ENCODE measurements at regions not wholly inside any gene's neighbourhood (a gene's known extent, or its start where the extent isn't known, plus 50 kb on each side); places are given as distances from the start of the nearest gene placed in this dataset.
A peak's percentile ranks its signal among the peaks of the same experiment; 100 is the strongest.

GRCh38 chr1:212188599-212189351 is 96.4 kb upstream of the PPP2R5A start:
- ChIA-PET POLR2A (no interaction called here), CTCF (ENCODE audit: low intra/inter-chr PET ratio) (no interaction called here)
- Histone ChIP-seq H3K9ac (ENCODE audit: insufficient read depth in 1 of 2, low read depth in 2 of 2, low read length in 2 of 2) (peak overlapping the region in 1 of 2 experiments; percentile 54; a peak in 1 of 4 replicates), H4K20me1 (replicated peaks; ENCODE audit: control insufficient read depth, insufficient read depth, low read length) (no peaks in the 10 kb centered on the region), H3K27ac (ENCODE audit: extremely low read depth, low read depth, low read length) (no peak overlapping the region), H3K9me3 (replicated peaks; ENCODE audit: control insufficient read depth, insufficient read depth, low read depth, low read length) (no peaks in the 10 kb centered on the region), H3K4me3 (no peak overlapping the region), H3K79me2 (ENCODE audit: control insufficient read depth, insufficient read depth, low read length) (no peaks in the 10 kb centered on the region), H3K36me3 (ENCODE audit: control insufficient read depth, insufficient read depth, low read length) (no peaks in the 10 kb centered on the region), H3K9me1 (ENCODE audit: control insufficient read depth, insufficient read depth, low read length) (no peaks in the 10 kb centered on the region), H3K27me3 (ENCODE audit: control insufficient read depth in 2 of 2, insufficient read depth in 2 of 2, low read length in 2 of 2) (no peaks in the 10 kb centered on the region), H3K4me2 (ENCODE audit: insufficient read depth, low read length) (no peak overlapping the region), H3K4me1 (replicated peaks in 1 of 2; ENCODE audit: control insufficient read depth in 2 of 2, insufficient read depth in 2 of 2, low read length in 2 of 2) (peaks cover 0 to 8% of the 10 kb centered on the region in 2 experiments; a peak in 1 of 5 replicates), H2AFZ (ENCODE audit: low read depth, low read length) (no peak overlapping the region)
- TF ChIP-seq, protein P1, sequence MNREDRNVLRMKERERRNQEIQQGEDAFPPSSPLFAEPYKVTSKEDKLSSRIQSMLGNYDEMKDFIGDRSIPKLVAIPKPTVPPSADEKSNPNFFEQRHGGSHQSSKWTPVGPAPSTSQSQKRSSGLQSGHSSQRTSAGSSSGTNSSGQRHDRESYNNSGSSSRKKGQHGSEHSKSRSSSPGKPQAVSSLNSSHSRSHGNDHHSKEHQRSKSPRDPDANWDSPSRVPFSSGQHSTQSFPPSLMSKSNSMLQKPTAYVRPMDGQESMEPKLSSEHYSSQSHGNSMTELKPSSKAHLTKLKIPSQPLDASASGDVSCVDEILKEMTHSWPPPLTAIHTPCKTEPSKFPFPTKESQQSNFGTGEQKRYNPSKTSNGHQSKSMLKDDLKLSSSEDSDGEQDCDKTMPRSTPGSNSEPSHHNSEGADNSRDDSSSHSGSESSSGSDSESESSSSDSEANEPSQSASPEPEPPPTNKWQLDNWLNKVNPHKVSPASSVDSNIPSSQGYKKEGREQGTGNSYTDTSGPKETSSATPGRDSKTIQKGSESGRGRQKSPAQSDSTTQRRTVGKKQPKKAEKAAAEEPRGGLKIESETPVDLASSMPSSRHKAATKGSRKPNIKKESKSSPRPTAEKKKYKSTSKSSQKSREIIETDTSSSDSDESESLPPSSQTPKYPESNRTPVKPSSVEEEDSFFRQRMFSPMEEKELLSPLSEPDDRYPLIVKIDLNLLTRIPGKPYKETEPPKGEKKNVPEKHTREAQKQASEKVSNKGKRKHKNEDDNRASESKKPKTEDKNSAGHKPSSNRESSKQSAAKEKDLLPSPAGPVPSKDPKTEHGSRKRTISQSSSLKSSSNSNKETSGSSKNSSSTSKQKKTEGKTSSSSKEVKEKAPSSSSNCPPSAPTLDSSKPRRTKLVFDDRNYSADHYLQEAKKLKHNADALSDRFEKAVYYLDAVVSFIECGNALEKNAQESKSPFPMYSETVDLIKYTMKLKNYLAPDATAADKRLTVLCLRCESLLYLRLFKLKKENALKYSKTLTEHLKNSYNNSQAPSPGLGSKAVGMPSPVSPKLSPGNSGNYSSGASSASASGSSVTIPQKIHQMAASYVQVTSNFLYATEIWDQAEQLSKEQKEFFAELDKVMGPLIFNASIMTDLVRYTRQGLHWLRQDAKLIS (CRISPR knock-in tag; IDR thresholded peaks at IDR 0.05) = no peak
- TF ChIP-seq, protein P2, sequence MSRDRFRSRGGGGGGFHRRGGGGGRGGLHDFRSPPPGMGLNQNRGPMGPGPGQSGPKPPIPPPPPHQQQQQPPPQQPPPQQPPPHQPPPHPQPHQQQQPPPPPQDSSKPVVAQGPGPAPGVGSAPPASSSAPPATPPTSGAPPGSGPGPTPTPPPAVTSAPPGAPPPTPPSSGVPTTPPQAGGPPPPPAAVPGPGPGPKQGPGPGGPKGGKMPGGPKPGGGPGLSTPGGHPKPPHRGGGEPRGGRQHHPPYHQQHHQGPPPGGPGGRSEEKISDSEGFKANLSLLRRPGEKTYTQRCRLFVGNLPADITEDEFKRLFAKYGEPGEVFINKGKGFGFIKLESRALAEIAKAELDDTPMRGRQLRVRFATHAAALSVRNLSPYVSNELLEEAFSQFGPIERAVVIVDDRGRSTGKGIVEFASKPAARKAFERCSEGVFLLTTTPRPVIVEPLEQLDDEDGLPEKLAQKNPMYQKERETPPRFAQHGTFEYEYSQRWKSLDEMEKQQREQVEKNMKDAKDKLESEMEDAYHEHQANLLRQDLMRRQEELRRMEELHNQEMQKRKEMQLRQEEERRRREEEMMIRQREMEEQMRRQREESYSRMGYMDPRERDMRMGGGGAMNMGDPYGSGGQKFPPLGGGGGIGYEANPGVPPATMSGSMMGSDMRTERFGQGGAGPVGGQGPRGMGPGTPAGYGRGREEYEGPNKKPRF (IDR thresholded peaks at IDR 0.05; ENCODE audit: low read depth, low read length) = no peak
- TF ChIP-seq RFX5 (IDR thresholded peaks at IDR 0.05; ENCODE audit: low read depth, low read length) = no peak
- TF ChIP-seq, protein P3, sequence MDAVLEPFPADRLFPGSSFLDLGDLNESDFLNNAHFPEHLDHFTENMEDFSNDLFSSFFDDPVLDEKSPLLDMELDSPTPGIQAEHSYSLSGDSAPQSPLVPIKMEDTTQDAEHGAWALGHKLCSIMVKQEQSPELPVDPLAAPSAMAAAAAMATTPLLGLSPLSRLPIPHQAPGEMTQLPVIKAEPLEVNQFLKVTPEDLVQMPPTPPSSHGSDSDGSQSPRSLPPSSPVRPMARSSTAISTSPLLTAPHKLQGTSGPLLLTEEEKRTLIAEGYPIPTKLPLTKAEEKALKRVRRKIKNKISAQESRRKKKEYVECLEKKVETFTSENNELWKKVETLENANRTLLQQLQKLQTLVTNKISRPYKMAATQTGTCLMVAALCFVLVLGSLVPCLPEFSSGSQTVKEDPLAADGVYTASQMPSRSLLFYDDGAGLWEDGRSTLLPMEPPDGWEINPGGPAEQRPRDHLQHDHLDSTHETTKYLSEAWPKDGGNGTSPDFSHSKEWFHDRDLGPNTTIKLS (IDR thresholded peaks at IDR 0.05; ENCODE audit: borderline replicate concordance, low read depth) = no peak
- no peak for TF ChIP-seq RHOXF2B (CRISPR knock-in tag; conservative IDR thresholded peaks at IDR 0.05)
- TF ChIP-seq HNRNPL (IDR thresholded peaks at IDR 0.05; ENCODE audit: low read depth, low read length) = no peak
- TF ChIP-seq JUN (IDR thresholded peaks at IDR 0.05; ENCODE audit: borderline replicate concordance, low read depth, low read length) = no peak
- TF ChIP-seq JUN (CRISPR knock-in tag; IDR thresholded peaks at IDR 0.05; ENCODE audit: borderline replicate concordance) = no peak
- BruUV-seq (replicated peaks) = no TSS peak
- ATAC-seq = no peak
- intact Hi-C loops (cut with micrococcal nuclease) = no loop called here
- FAIRE-seq = no peak
- WGBS (ENCODE audit: insufficient coverage, low coverage, missing lambda C conversion rate) = 71% methylated on average over 6 of the region's 6 CpGs
- DNase-seq (ENCODE audit: extremely low read depth in 1 of 4, low spot score in 3 of 4) = no peak
- in situ Hi-C loops (cut with MboI) = no loop called here
